ENCODE measurements at regions not wholly inside any gene's neighbourhood (a gene's known extent, or its start where the extent isn't known, plus 50 kb on each side); places are given as distances from the start of the nearest gene placed in this dataset.

- no peak for TF ChIP-seq CTCF (IDR thresholded peaks at IDR 0.05)
- TF ChIP-seq SIN3A (IDR thresholded peaks at IDR 0.05; ENCODE audit: borderline replicate concordance, insufficient read depth, low read depth, low read length) = no peak
- TF ChIP-seq REST (IDR thresholded peaks at IDR 0.05; ENCODE audit: insufficient read depth in 1 of 2, low read depth in 2 of 2, low read length in 1 of 2) = no peak
- TF ChIP-seq POLR2AphosphoS5 (IDR thresholded peaks at IDR 0.05; ENCODE audit: low read depth, low read length) = no peak
- no peak for TF ChIP-seq TCF7L2 (IDR thresholded peaks at IDR 0.05; ENCODE audit: low read depth, low read length)
These were observed 239.7 kb upstream of the PGRMC2 start for GRCh38 chr4:128527351-128527750.
